HepG2 (cell line): ENCODE measurements at regions not wholly inside any gene's neighbourhood (a gene's known extent, or its start where the extent isn't known, plus 50 kb on each side); places are given as distances from the start of the nearest gene placed in this dataset.

Experiments
- ATAC-seq: fragments of 200-7000 bp; cut with Tn5 transposase; 3 replicates; pipeline ENCODE4 v1.9.1; 2020; ENCODE audit warnings: mild to moderate bottlenecking, moderate library complexity
- BruUV-seq: library from RNA; stranded (reverse); fragments of 400-500 nt; replicated peaks from 2 replicates; lab custom pipeline; 2021; lab: Mats Ljungman, UMichigan
- CTCF ChIA-PET: fragments of 300-600 bp; formaldehyde crosslinking; extraction: SDS; loops from one replicate; lab custom pipeline; 2021; ENCODE audit warnings: low total read pairs, inconsistent platforms, low intra/inter-chr PET ratio; lab: Yijun Ruan, JAX
- POLR2A ChIA-PET: fragments of 350-600 bp; sonication (Branson Sonifier 250); formaldehyde crosslinking; loops from one replicate; lab custom pipeline; 2020; ENCODE audit warnings: antibody characterized with exemption, inconsistent platforms; lab: Yijun Ruan, JAX
- DNase-seq: peaks from one replicate; pipeline ENCODE4 v3.0.0-alpha.2; 2015; ENCODE audit warnings: low spot score
- FAIRE-seq: peaks from 3 replicates; lab custom pipeline; 2011; peaks lifted over from hg19 to GRCh38; lab: Jason Lieb, UNC
- H2AFZ ChIP-seq: one replicate; pipeline ENCODE4 v1.6.1; 2011; ENCODE audit warnings: low read length, inconsistent platforms
- H3K27ac ChIP-seq: fragments of 300-600 bp; 3 replicates; pipeline ENCODE4 v1.8.0; 2011; ENCODE audit warnings: mixed run types, mild to moderate bottlenecking, mixed read lengths, low read length, inconsistent platforms; ENCODE audit not compliant: insufficient read depth; ENCODE audit errors: extremely low read length
- H3K27me3 ChIP-seq, 2 experiments: fragments of 200-600 bp in 1 of 2; 2 replicates in 1 of 2; 3 replicates in 1 of 2; pipeline versions ENCODE4 v1.6.0 to v1.8.0; 2011; ENCODE audit warnings: low read length in 2 of 2, mild to moderate bottlenecking in 2 of 2, moderate library complexity in 2 of 2, inconsistent platforms in 1 of 2; ENCODE audit not compliant: insufficient read depth in 2 of 2, control insufficient read depth in 1 of 2
- H3K36me3 ChIP-seq, 2 experiments: fragments of 200-600 bp in 1 of 2; replicated peaks in 1 of 2; 2 replicates in 1 of 2; 3 replicates in 1 of 2; pipeline versions ENCODE4 v1.5.1 to v1.8.0; 2011; ENCODE audit warnings: low read length in 2 of 2, inconsistent platforms in 1 of 2; ENCODE audit not compliant: insufficient read depth in 2 of 2, control insufficient read depth in 1 of 2
- H3K4me1 ChIP-seq: 2 replicates; pipeline ENCODE4 v1.5.1; 2012; ENCODE audit warnings: low read length, inconsistent platforms; ENCODE audit not compliant: insufficient read depth
- H3K4me2 ChIP-seq: 2 replicates; pipeline ENCODE4 v1.6.0; 2011; ENCODE audit warnings: low read depth, low read length, inconsistent platforms
- H3K4me3 ChIP-seq, 3 experiments: fragments of 200-600 bp in 1 of 3; sonication (generic), shearing (Covaris generic) in 1 of 3; replicated peaks in 1 of 3; 2 replicates each; pipeline ENCODE4 v1.5.1; 2011 to 2016; ENCODE audit warnings: low read length in 3 of 3, inconsistent platforms in 2 of 3, low read depth in 2 of 3, mild to moderate bottlenecking in 2 of 3, control low read depth in 1 of 3, mixed read lengths in 1 of 3; ENCODE audit not compliant: insufficient read depth in 1 of 3
- H3K79me2 ChIP-seq: one replicate; pipeline ENCODE4 v1.6.1; 2011; ENCODE audit warnings: low read length, inconsistent platforms; ENCODE audit not compliant: insufficient read depth
- H3K9ac ChIP-seq: 2 replicates; pipeline ENCODE4 v1.6.0; 2011; ENCODE audit warnings: mild to moderate bottlenecking, low read depth, low read length, inconsistent platforms; ENCODE audit not compliant: insufficient read depth
- H3K9me3 ChIP-seq: 2 replicates; pipeline ENCODE4 v1.5.1; 2012; ENCODE audit warnings: mild to moderate bottlenecking, low read length
- H4K20me1 ChIP-seq: 2 replicates; pipeline ENCODE4 v1.6.0; 2011; ENCODE audit warnings: inconsistent platforms, mild to moderate bottlenecking, low read length, moderate library complexity; ENCODE audit not compliant: insufficient read depth
- ATM ChIP-seq: fragments of 450-650 bp; IDR thresholded peaks from 2 replicates; pipeline ENCODE4 v1.7.1; 2017; ENCODE audit warnings: mild to moderate bottlenecking, borderline replicate concordance
- FOSL2 ChIP-seq: sonication (generic); formaldehyde crosslinking; IDR thresholded peaks from 2 replicates; pipeline ENCODE4 v1.4.0; 2020; ENCODE audit warnings: missing genetic modification reagents
- KDM3A ChIP-seq: IDR thresholded peaks from 2 replicates; pipeline ENCODE4 v1.6.1; 2018; ENCODE audit warnings: low read depth, missing compliant biosample characterization
- NONO ChIP-seq, 2 experiments: fragments of 450-650 bp in 1 of 2; sonication (generic) in 1 of 2; formaldehyde crosslinking in 1 of 2; IDR thresholded peaks in 1 of 2; conservative IDR thresholded peaks in 1 of 2; 2 replicates each; pipeline versions ENCODE4 v1.6.1 to v1.8.0; 2017 to 2022; ENCODE audit warnings: mild to moderate bottlenecking in 1 of 2, missing genetic modification reagents in 1 of 2, moderate library complexity in 1 of 2
- TBX2 ChIP-seq: sonication (generic); formaldehyde crosslinking; IDR thresholded peaks from 2 replicates; pipeline ENCODE4 v1.5.0; 2020; ENCODE audit warnings: missing genetic modification reagents, mild to moderate bottlenecking, borderline replicate concordance
- ZBTB8A ChIP-seq: sonication (generic); formaldehyde crosslinking; IDR thresholded peaks from 2 replicates; pipeline ENCODE4 v1.4.0; 2020; ENCODE audit warnings: mild to moderate bottlenecking, low read depth, missing genetic modification reagents, borderline replicate concordance
- ZNF713 ChIP-seq: sonication (generic); formaldehyde crosslinking; IDR thresholded peaks from 2 replicates; pipeline ENCODE4 v1.4.0; 2020; ENCODE audit warnings: mild to moderate bottlenecking, missing genetic modification reagents
- ZNF891 ChIP-seq: sonication (generic); formaldehyde crosslinking; IDR thresholded peaks from 2 replicates; pipeline ENCODE4 v1.5.0; 2020; ENCODE audit warnings: mild to moderate bottlenecking, missing genetic modification reagents
- WGBS: methylation state at CpG from one replicate; pipeline ENCODE4 v1.1.6; 2017; ENCODE audit warnings: low lambda C conversion rate; 5-methylcytosine and 5-hydroxymethylcytosine counted together
- in situ Hi-C: cut with HindIII; loops from 2 replicates; pipeline ENCODE4 v1.10.0; 2017; ENCODE audit warnings: low pct_unique_long_range_greater_than_20kb; ENCODE audit not compliant: extremely low pct_ligation_motif_present
- intact Hi-C: fragments of 100-400 bp; cut with micrococcal nuclease; formaldehyde crosslinking; loops from one replicate; pipeline ENCODE4 v1.10.0; 2022; ENCODE audit not compliant: unreplicated experiment
- TF ChIP-seq, protein P1 (sequence below): sonication (generic); formaldehyde crosslinking; IDR thresholded peaks from 2 replicates; pipeline ENCODE4 v1.5.0; 2020; ENCODE audit warnings: mild to moderate bottlenecking, missing genetic modification reagents, borderline replicate concordance

DNA sequence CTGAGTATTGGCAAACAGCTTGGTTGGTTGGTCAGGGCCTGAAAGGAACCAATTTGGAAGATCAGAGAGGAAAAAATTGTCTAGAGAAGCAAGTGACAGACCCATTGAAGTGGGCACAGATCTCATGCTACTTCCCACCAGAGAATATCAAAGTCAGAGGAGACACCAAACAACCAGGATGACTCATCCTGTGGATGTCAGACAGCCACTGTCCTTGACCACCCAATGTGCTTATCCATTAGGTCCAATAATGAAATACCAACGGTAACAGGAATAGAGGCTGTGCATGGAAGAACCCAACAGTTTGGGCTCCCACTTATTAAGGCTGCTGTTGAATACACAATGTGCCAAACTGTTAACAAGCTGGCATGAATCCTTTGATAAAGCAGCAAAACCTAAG is 323.1 kb upstream of the ATP11B start:
- Histone ChIP-seq H3K79me2 (no peaks in the 10 kb centered on the region), H3K27ac (no peak overlapping the region), H3K9ac (no peak overlapping the region), H3K4me3 (no peak overlapping the region), H3K4me2 (no peak overlapping the region), H4K20me1 (no peaks in the 10 kb centered on the region), H3K36me3 (no peaks in the 10 kb centered on the region), H3K9me3 (no peaks in the 10 kb centered on the region), H3K4me1 (peaks cover 1% of the 10 kb centered on the region), H2AFZ (no peak overlapping the region), H3K27me3 (no peaks in the 10 kb centered on the region)
- CTCF ChIA-PET, result no interaction called here
- 0% methylated on average over 1 of the region's 1 CpG for WGBS
- POLR2A ChIA-PET, result no interaction called here
- BruUV-seq, result no TSS peak
- intact Hi-C loops (no loop called here), in situ Hi-C loops (no loop called here)
- DNase-seq (peak; percentile 2), FAIRE-seq (no peak), ATAC-seq (no peak; the same call in 2 of the 3 replicates)
- TF ChIP-seq FOSL2 (CRISPR knock-in tag), result peak; percentile 68; the same call in 1 of the 2 replicates
- no peak for TF ChIP-seq NONO (IDR thresholded peaks at IDR 0.05)
- no peak for TF ChIP-seq NONO (CRISPR knock-in tag; conservative IDR thresholded peaks at IDR 0.05)
- no peak for TF ChIP-seq KDM3A (CRISPR knock-in tag)
- TF ChIP-seq, protein P1, sequence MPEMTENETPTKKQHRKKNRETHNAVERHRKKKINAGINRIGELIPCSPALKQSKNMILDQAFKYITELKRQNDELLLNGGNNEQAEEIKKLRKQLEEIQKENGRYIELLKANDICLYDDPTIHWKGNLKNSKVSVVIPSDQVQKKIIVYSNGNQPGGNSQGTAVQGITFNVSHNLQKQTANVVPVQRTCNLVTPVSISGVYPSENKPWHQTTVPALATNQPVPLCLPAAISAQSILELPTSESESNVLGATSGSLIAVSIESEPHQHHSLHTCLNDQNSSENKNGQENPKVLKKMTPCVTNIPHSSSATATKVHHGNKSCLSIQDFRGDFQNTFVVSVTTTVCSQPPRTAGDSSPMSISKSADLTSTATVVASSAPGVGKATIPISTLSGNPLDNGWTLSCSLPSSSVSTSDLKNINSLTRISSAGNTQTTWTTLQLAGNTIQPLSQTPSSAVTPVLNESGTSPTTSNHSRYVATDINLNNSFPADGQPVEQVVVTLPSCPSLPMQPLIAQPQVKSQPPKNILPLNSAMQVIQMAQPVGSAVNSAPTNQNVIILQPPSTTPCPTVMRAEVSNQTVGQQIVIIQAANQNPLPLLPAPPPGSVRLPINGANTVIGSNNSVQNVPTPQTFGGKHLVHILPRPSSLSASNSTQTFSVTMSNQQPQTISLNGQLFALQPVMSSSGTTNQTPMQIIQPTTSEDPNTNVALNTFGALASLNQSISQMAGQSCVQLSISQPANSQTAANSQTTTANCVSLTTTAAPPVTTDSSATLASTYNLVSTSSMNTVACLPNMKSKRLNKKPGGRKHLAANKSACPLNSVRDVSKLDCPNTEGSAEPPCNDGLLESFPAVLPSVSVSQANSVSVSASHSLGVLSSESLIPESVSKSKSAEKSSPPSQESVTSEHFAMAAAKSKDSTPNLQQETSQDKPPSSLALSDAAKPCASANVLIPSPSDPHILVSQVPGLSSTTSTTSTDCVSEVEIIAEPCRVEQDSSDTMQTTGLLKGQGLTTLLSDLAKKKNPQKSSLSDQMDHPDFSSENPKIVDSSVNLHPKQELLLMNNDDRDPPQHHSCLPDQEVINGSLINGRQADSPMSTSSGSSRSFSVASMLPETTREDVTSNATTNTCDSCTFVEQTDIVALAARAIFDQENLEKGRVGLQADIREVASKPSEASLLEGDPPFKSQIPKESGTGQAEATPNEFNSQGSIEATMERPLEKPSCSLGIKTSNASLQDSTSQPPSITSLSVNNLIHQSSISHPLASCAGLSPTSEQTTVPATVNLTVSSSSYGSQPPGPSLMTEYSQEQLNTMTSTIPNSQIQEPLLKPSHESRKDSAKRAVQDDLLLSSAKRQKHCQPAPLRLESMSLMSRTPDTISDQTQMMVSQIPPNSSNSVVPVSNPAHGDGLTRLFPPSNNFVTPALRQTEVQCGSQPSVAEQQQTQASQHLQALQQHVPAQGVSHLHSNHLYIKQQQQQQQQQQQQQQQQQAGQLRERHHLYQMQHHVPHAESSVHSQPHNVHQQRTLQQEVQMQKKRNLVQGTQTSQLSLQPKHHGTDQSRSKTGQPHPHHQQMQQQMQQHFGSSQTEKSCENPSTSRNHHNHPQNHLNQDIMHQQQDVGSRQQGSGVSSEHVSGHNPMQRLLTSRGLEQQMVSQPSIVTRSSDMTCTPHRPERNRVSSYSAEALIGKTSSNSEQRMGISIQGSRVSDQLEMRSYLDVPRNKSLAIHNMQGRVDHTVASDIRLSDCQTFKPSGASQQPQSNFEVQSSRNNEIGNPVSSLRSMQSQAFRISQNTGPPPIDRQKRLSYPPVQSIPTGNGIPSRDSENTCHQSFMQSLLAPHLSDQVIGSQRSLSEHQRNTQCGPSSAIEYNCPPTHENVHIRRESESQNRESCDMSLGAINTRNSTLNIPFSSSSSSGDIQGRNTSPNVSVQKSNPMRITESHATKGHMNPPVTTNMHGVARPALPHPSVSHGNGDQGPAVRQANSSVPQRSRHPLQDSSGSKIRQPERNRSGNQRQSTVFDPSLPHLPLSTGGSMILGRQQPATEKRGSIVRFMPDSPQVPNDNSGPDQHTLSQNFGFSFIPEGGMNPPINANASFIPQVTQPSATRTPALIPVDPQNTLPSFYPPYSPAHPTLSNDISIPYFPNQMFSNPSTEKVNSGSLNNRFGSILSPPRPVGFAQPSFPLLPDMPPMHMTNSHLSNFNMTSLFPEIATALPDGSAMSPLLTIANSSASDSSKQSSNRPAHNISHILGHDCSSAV (CRISPR knock-in tag), result no peak
- no peak for TF ChIP-seq ZNF891 (CRISPR knock-in tag)
- TF ChIP-seq ATM, result no peak
- no peak for TF ChIP-seq TBX2 (CRISPR knock-in tag)
- TF ChIP-seq ZBTB8A (CRISPR knock-in tag), result no peak
- no peak for TF ChIP-seq ZNF713 (CRISPR knock-in tag)
